ENCODE measurements at regions not wholly inside any gene's neighbourhood (a gene's known extent, or its start where the extent isn't known, plus 50 kb on each side); places are given as distances from the start of the nearest gene placed in this dataset.

GRCh38 chr2:37781028-37781427 lies 109.6 kb upstream of the CDC42EP3 start:
- Histone ChIP-seq H3K27ac (peak overlapping the region in 1 of 10 donors; percentile 6), H3K36me3 (no peaks in the 10 kb centered on the region), H3K9me3 (no peaks in the 10 kb centered on the region), H3K27me3 (no peaks in the 10 kb centered on the region), H3K4me3 (no peak overlapping the region), H3K4me1 (peaks cover 0 to 19% (median 1%) of the 10 kb centered on the region in 9 donors)
- 80 to 85% methylated on average over 5 of the region's 5 CpGs for WGBS, 2 donors
- DNase-seq (no peak), ATAC-seq (peak in 1 of 8 donors; percentile 54)
- no peak for TF ChIP-seq CTCF (IDR thresholded peaks at IDR 0.05)
- intact Hi-C loops (cut with DNase I) = no loop called here

GRCh38 chr2:37782155-37782673 lies 110.8 kb upstream of the CDC42EP3 start:
- ATAC-seq (no peak), DNase-seq (no peak)
- Histone ChIP-seq H3K4me1 (peaks cover 0 to 13% (median 0%) of the 10 kb centered on the region in 9 donors), H3K9me3 (peaks cover 0 to 2% (median 0%) of the 10 kb centered on the region in 11 donors), H3K4me3 (no peak overlapping the region), H3K27me3 (no peaks in the 10 kb centered on the region), H3K36me3 (no peaks in the 10 kb centered on the region), H3K27ac (no peak overlapping the region)
- no peak for TF ChIP-seq CTCF (IDR thresholded peaks at IDR 0.05)
- 92 to 97% methylated on average over 8 of the region's 8 CpGs for WGBS, 2 donors
- intact Hi-C loops (cut with DNase I) = no loop called here

GRCh38 chr2:37782721-37783371 lies 111.4 kb upstream of the CDC42EP3 start:
- Histone ChIP-seq H3K27ac (no peak overlapping the region), H3K36me3 (no peaks in the 10 kb centered on the region), H3K4me3 (no peak overlapping the region), H3K9me3 (peaks cover 0 to 8% (median 0%) of the 10 kb centered on the region in 11 donors), H3K27me3 (no peaks in the 10 kb centered on the region), H3K4me1 (peaks cover 0 to 12% (median 0%) of the 10 kb centered on the region in 9 donors)
- WGBS, 2 donors = 78 to 79% methylated on average over 10 of the region's 10 CpGs
- ATAC-seq = peak in 2 of 8 donors; percentile 23 to 29
- no peak for DNase-seq
- intact Hi-C loops (cut with DNase I) = no loop called here
- no peak for TF ChIP-seq CTCF (IDR thresholded peaks at IDR 0.05)

GRCh38 chr2:37783545-37783944 lies 112.1 kb upstream of the CDC42EP3 start:
- intact Hi-C loops (cut with DNase I) = no loop called here
- WGBS, 2 donors = 74 to 90% methylated on average over 4 of the region's 4 CpGs
- no peak for TF ChIP-seq CTCF (IDR thresholded peaks at IDR 0.05)
- no peak overlapping the region for H3K4me3 ChIP-seq
- H3K9me3 ChIP-seq = peaks cover 0 to 15% (median 4%) of the 10 kb centered on the region in 11 donors
- no peaks in the 10 kb centered on the region for H3K27me3 ChIP-seq
- no peak for ATAC-seq
- DNase-seq = no peak
- peaks cover 0 to 12% (median 0%) of the 10 kb centered on the region in 9 donors for H3K4me1 ChIP-seq
- H3K27ac ChIP-seq = no peak overlapping the region
- H3K36me3 ChIP-seq = no peaks in the 10 kb centered on the region

Measured in heart right ventricle (tissue), 16 donors.